IMR-90 (cell line): ENCODE measurements at regions not wholly inside any gene's neighbourhood (a gene's known extent, or its start where the extent isn't known, plus 50 kb on each side); places are given as distances from the start of the nearest gene placed in this dataset.

Source experiments
- ATAC-seq: fragments of 200-7000 bp; cut with Tn5 transposase; 2 replicates; pipeline ENCODE4 v1.9.1; 2020; ENCODE audit warnings: low read depth, mild to moderate bottlenecking, moderate library complexity
- BruUV-seq: library from RNA; stranded (reverse); fragments of 400-500 nt; replicated peaks from 2 replicates; lab custom pipeline; 2021; lab: Mats Ljungman, UMichigan
- CTCF ChIA-PET: fragments of 300-600 bp; formaldehyde crosslinking; extraction: SDS; loops from one replicate; lab custom pipeline; 2021; ENCODE audit warnings: antibody characterized with exemption; lab: Yijun Ruan, JAX
- POLR2A ChIA-PET: fragments of 300-600 bp; sonication (Branson Sonifier 250); formaldehyde crosslinking; loops from one replicate; lab custom pipeline; 2022; ENCODE audit warnings: antibody characterized with exemption; ENCODE audit not compliant: unreplicated experiment; lab: Charles Lee
- DNase-seq: peaks from one replicate; pipeline ENCODE4 v3.0.0; 2013
- H2AFZ ChIP-seq: replicated peaks from 2 replicates; pipeline ENCODE3; 2013; ENCODE audit warnings: low read length, mild to moderate bottlenecking; ENCODE audit not compliant: poor library complexity
- H2AK5ac ChIP-seq: 2 replicates; pipeline ENCODE4 v1.6.1; 2013; ENCODE audit warnings: low read depth, low read length, inconsistent platforms
- H2AK9ac ChIP-seq: replicated peaks from 2 replicates; pipeline ENCODE3; 2013; ENCODE audit warnings: mild to moderate bottlenecking, low read depth, low read length, moderate library complexity; ENCODE audit not compliant: poor library complexity
- H2BK120ac ChIP-seq: 2 replicates; pipeline ENCODE4 v1.6.1; 2013; ENCODE audit warnings: low read depth, low read length, inconsistent platforms
- H2BK15ac ChIP-seq: 3 replicates; pipeline ENCODE4 v1.6.1; 2013; ENCODE audit warnings: low read depth, low read length, inconsistent platforms
- H2BK20ac ChIP-seq: 2 replicates; pipeline ENCODE4 v1.6.1; 2013; ENCODE audit warnings: low read depth, mild to moderate bottlenecking, inconsistent platforms, low read length, moderate library complexity
- H2BK5ac ChIP-seq: 2 replicates; pipeline ENCODE4 v1.6.1; 2013; ENCODE audit warnings: mild to moderate bottlenecking, low read depth, low read length, inconsistent platforms; ENCODE audit not compliant: poor library complexity, severe bottlenecking
- H3K14ac ChIP-seq: replicated peaks from 2 replicates; pipeline ENCODE4 v1.6.1; 2013; ENCODE audit warnings: low read depth, low read length, inconsistent platforms
- H3K18ac ChIP-seq: 2 replicates; pipeline ENCODE4 v1.6.1; 2013; ENCODE audit warnings: low read depth, low read length, control low read depth
- H3K23ac ChIP-seq: 2 replicates; pipeline ENCODE4 v1.6.1; 2013; ENCODE audit warnings: low read depth, low read length, inconsistent platforms
- H3K27ac ChIP-seq: 2 replicates; pipeline ENCODE4 v1.5.1; 2013; ENCODE audit warnings: mild to moderate bottlenecking, control low read depth, low read length; ENCODE audit not compliant: insufficient read depth
- H3K27me3 ChIP-seq: 2 replicates; pipeline ENCODE4 v1.6.1; 2013; ENCODE audit warnings: low read length; ENCODE audit not compliant: control insufficient read depth, insufficient read depth
- H3K36me3 ChIP-seq: 2 replicates; pipeline ENCODE4 v1.6.1; 2013; ENCODE audit warnings: low read length, mixed read lengths; ENCODE audit not compliant: control insufficient read depth, insufficient read depth
- H3K4ac ChIP-seq: 2 replicates; pipeline ENCODE4 v1.6.1; 2013; ENCODE audit warnings: low read depth, low read length, inconsistent platforms
- H3K4me1 ChIP-seq: 2 replicates; pipeline ENCODE4 v1.6.1; 2013; ENCODE audit warnings: low read length, mixed read lengths; ENCODE audit not compliant: control insufficient read depth, insufficient read depth
- H3K4me2 ChIP-seq: 2 replicates; pipeline ENCODE4 v1.6.1; 2013; ENCODE audit warnings: low read depth, mild to moderate bottlenecking, control low read depth, low read length, moderate library complexity
- H3K4me3 ChIP-seq: 2 replicates; pipeline ENCODE4 v1.5.1; 2013; ENCODE audit warnings: low read depth, mild to moderate bottlenecking, control low read depth, low read length, moderate library complexity; ENCODE audit not compliant: insufficient read depth
- H3K56ac ChIP-seq: 2 replicates; pipeline ENCODE4 v1.6.1; 2013; ENCODE audit warnings: low read length, inconsistent platforms; ENCODE audit not compliant: insufficient read depth; ENCODE audit errors: extremely low read depth
- H3K79me1 ChIP-seq, 2 experiments: 2 replicates each; pipeline ENCODE4 v1.6.1; 2013; ENCODE audit warnings: low read length in 2 of 2, inconsistent platforms in 1 of 2, low read depth in 1 of 2
- H3K9ac ChIP-seq: 2 replicates; pipeline ENCODE4 v1.6.1; 2013; ENCODE audit warnings: low read depth, low read length, control low read depth
- H3K9me1 ChIP-seq: 2 replicates; pipeline ENCODE4 v1.6.1; 2013; ENCODE audit warnings: low read length, inconsistent platforms; ENCODE audit not compliant: insufficient read depth
- H3K9me3 ChIP-seq: 2 replicates; pipeline ENCODE4 v1.6.1; 2013; ENCODE audit warnings: low read length; ENCODE audit not compliant: control insufficient read depth, insufficient read depth
- H4K20me1 ChIP-seq: 2 replicates; pipeline ENCODE4 v1.6.1; 2013; ENCODE audit warnings: low read length, inconsistent platforms; ENCODE audit not compliant: insufficient read depth
- H4K5ac ChIP-seq: 2 replicates; pipeline ENCODE4 v1.6.1; 2013; ENCODE audit warnings: mild to moderate bottlenecking, low read depth, low read length, control low read depth
- H4K8ac ChIP-seq, 2 experiments: 2 replicates each; pipeline ENCODE4 v1.6.1; 2013; ENCODE audit warnings: low read depth in 2 of 2, low read length in 2 of 2, control low read depth in 1 of 2, inconsistent platforms in 1 of 2
- H4K91ac ChIP-seq: 2 replicates; pipeline ENCODE4 v1.6.1; 2013; ENCODE audit warnings: low read depth, low read length, inconsistent platforms; ENCODE audit not compliant: insufficient read depth
- BHLHE40 ChIP-seq: fragments of 150-350 bp; IDR thresholded peaks from 2 replicates; pipeline ENCODE4 v1.6.1; 2016; ENCODE audit warnings: mild to moderate bottlenecking, low read depth, low read length
- CHD1 ChIP-seq: IDR thresholded peaks from 2 replicates; pipeline ENCODE4 v1.6.1; 2012; ENCODE audit warnings: low read depth, low read length, improper control_type of control experiment
- MXI1 ChIP-seq: IDR thresholded peaks from 2 replicates; pipeline ENCODE4 v1.6.1; 2012; ENCODE audit warnings: low read depth, mild to moderate bottlenecking, low read length, moderate library complexity, borderline replicate concordance
- NFE2L2 ChIP-seq: fragments of 150-350 bp; IDR thresholded peaks from 2 replicates; pipeline ENCODE4 v1.6.1; 2016; ENCODE audit warnings: low read depth, mild to moderate bottlenecking, low read length
- POLR2A ChIP-seq: IDR thresholded peaks from 2 replicates; pipeline ENCODE4 v1.6.1; 2012; ENCODE audit warnings: mild to moderate bottlenecking, low read depth, low read length
- RCOR1 ChIP-seq: IDR thresholded peaks from 2 replicates; pipeline ENCODE4 v1.6.1; 2012; ENCODE audit warnings: mild to moderate bottlenecking, low read length, improper control_type of control experiment; ENCODE audit not compliant: insufficient replicate concordance
- RFX5 ChIP-seq: IDR thresholded peaks from 2 replicates; pipeline ENCODE4 v1.8.0; 2012; ENCODE audit warnings: low read depth, mild to moderate bottlenecking, low read length, moderate library complexity
- SMC3 ChIP-seq: fragments of 150-350 bp; IDR thresholded peaks from 2 replicates; pipeline ENCODE4 v1.6.1; 2016; ENCODE audit warnings: low read depth, mild to moderate bottlenecking, antibody characterized with exemption, low read length, moderate library complexity
- USF2 ChIP-seq: fragments of 150-350 bp; IDR thresholded peaks from 2 replicates; pipeline ENCODE4 v1.6.1; 2017; ENCODE audit warnings: mild to moderate bottlenecking, antibody characterized with exemption, low read length, low read depth
- WGBS, 2 experiments: methylation state at CpG; one replicate each; pipeline versions ENCODE4 v1.1.5 to v1.1.7; 2013; ENCODE audit warnings: missing lambda C conversion rate in 2 of 2; ENCODE audit not compliant: insufficient read length in 1 of 2; ENCODE audit errors: extremely low coverage in 2 of 2; 5-methylcytosine and 5-hydroxymethylcytosine counted together
- dilution Hi-C: fragments of 300-500 bp; cut with HindIII; formaldehyde crosslinking; loops from one replicate; pipeline ENCODE4 v1.14.3; 2018; ENCODE audit warnings: low sequenced_read_pairs; ENCODE audit not compliant: unreplicated experiment
- in situ Hi-C: fragments of 300-500 bp; cut with MboI; formaldehyde crosslinking; loops from 3 replicates; pipeline ENCODE4 v1.14.3; 2019; ENCODE audit warnings: low sequenced_read_pairs, inconsistent platforms, mixed read lengths
- intact Hi-C: fragments of 100-400 bp; cut with micrococcal nuclease; formaldehyde crosslinking; loops from 2 replicates; pipeline ENCODE4 v1.10.0; 2022
- TF ChIP-seq, protein P1 (sequence below): fragments of 150-350 bp; IDR thresholded peaks from 2 replicates; pipeline ENCODE4 v1.6.1; 2016; ENCODE audit warnings: low read depth, mild to moderate bottlenecking, low read length, moderate library complexity, borderline replicate concordance

GRCh38 chr11:134905928-134906327 lies 493.9 kb upstream of the B3GAT1 start:
- CTCF ChIA-PET, result no interaction called here
- H3K4me1 ChIP-seq, result no peaks in the 10 kb centered on the region
- WGBS, 2 experiments, result 0% methylated on average over 4 of the region's 14 CpGs; no CpG with 5 or more reads in 1 of the 2 experiments

More at GRCh38 chr11:134905928-134906327, 493.9 kb upstream of the B3GAT1 start:
- no peak overlapping the region for H3K27ac ChIP-seq
- no peak overlapping the region for H4K91ac ChIP-seq
- no peak overlapping the region for H4K8ac ChIP-seq
- peaks cover 22% of the 10 kb centered on the region for H3K9me3 ChIP-seq
- H2BK5ac ChIP-seq, result no peak overlapping the region
- no peak for TF ChIP-seq POLR2A
- TF ChIP-seq RCOR1, result no peak
- TF ChIP-seq SMC3, result no peak
- no peak for TF ChIP-seq USF2
- TF ChIP-seq MXI1, result no peak
- no peak for TF ChIP-seq RFX5
- TF ChIP-seq BHLHE40, result no peak
- TF ChIP-seq NFE2L2, result no peak
- TF ChIP-seq, protein P1, sequence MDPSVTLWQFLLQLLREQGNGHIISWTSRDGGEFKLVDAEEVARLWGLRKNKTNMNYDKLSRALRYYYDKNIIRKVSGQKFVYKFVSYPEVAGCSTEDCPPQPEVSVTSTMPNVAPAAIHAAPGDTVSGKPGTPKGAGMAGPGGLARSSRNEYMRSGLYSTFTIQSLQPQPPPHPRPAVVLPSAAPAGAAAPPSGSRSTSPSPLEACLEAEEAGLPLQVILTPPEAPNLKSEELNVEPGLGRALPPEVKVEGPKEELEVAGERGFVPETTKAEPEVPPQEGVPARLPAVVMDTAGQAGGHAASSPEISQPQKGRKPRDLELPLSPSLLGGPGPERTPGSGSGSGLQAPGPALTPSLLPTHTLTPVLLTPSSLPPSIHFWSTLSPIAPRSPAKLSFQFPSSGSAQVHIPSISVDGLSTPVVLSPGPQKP, result no peak
- no peak for TF ChIP-seq CHD1
- intact Hi-C loops, result no loop called here
- H3K4ac ChIP-seq, result no peak overlapping the region
- no peak overlapping the region for H4K5ac ChIP-seq
- no peak overlapping the region for H3K56ac ChIP-seq
- H2AK9ac ChIP-seq, result no peak overlapping the region
- H3K4me2 ChIP-seq, result no peak overlapping the region
- H3K27me3 ChIP-seq, result no peaks in the 10 kb centered on the region
- H3K18ac ChIP-seq, result no peak overlapping the region
- H3K79me1 ChIP-seq, result no peaks in the 10 kb centered on the region
- no peaks in the 10 kb centered on the region for H3K9me1 ChIP-seq
- POLR2A ChIA-PET, result no interaction called here
- H3K4me3 ChIP-seq, result no peak overlapping the region
- H2BK15ac ChIP-seq, result no peak overlapping the region
- H3K23ac ChIP-seq, result no peak overlapping the region
- H2BK20ac ChIP-seq, result no peak overlapping the region
- no peaks in the 10 kb centered on the region for H4K20me1 ChIP-seq
- H2AFZ ChIP-seq, result no peak overlapping the region
- in situ Hi-C loops, result no loop called here
- H2BK120ac ChIP-seq, result no peak overlapping the region
- ATAC-seq, result no peak
- no peak for DNase-seq
- no peak overlapping the region for H2AK5ac ChIP-seq
- H3K36me3 ChIP-seq, result no peaks in the 10 kb centered on the region
- no peak overlapping the region for H3K14ac ChIP-seq
- dilution Hi-C loops, result no loop called here
- H3K9ac ChIP-seq, result no peak overlapping the region
- no TSS peak for BruUV-seq
